K562 (cell line): ENCODE measurements at regions not wholly inside any gene's neighbourhood (a gene's known extent, or its start where the extent isn't known, plus 50 kb on each side); places are given as distances from the start of the nearest gene placed in this dataset.

ENCODE experiments used
- EGR1 ChIP-seq: fragments of 450-650 bp; conservative IDR thresholded peaks from 2 replicates; pipeline ENCODE4 v1.6.1; 2017; ENCODE audit warnings: mild to moderate bottlenecking
- GTF2E2 ChIP-seq: fragments of 200-800 bp; sonication (Bioruptor generic); IDR thresholded peaks from 2 replicates; pipeline ENCODE4 v1.6.1; 2016; ENCODE audit warnings: missing genetic modification characterization, missing compliant biosample characterization
- HDAC8 ChIP-seq: fragments of 450-650 bp; IDR thresholded peaks from 2 replicates; pipeline ENCODE4 v1.6.1; 2016; ENCODE audit warnings: mild to moderate bottlenecking, missing genetic modification characterization, moderate library complexity, missing compliant biosample characterization
- IRF1 ChIP-seq: sonication (generic); formaldehyde crosslinking; IDR thresholded peaks from 2 replicates; pipeline ENCODE4 v1.8.0; 2022; ENCODE audit warnings: missing genetic modification reagents, mild to moderate bottlenecking, borderline replicate concordance
- RAD21 ChIP-seq, 2 experiments: fragments of 250-450 bp in 1 of 2; fragments of 450-650 bp in 1 of 2; sonication (Bioruptor Pico) in 1 of 2; formaldehyde crosslinking in 1 of 2; IDR thresholded peaks in 1 of 2; conservative IDR thresholded peaks in 1 of 2; 2 replicates each; pipeline versions ENCODE4 v1.4.0 to v1.8.0; 2020 to 2022; ENCODE audit warnings: mild to moderate bottlenecking in 2 of 2, moderate library complexity in 1 of 2
- TCFL5 ChIP-seq: fragments of 250-450 bp; sonication (Bioruptor Pico); conservative IDR thresholded peaks from 2 replicates; pipeline ENCODE4 v1.6.1; 2021; ENCODE audit warnings: mild to moderate bottlenecking, moderate library complexity, matching md5 sums
- ZNF175 ChIP-seq: fragments of 200-800 bp; sonication (Bioruptor generic); IDR thresholded peaks from 2 replicates; pipeline ENCODE4 v1.6.1; 2016; ENCODE audit warnings: low read depth, mild to moderate bottlenecking, missing genetic modification characterization, missing compliant biosample characterization
- TF ChIP-seq, protein P1 (sequence below), 3 experiments: fragments of 200-800 bp in 1 of 3; fragments of 250-450 bp in 1 of 3; fragments of 450-650 bp in 1 of 3; sonication (Bioruptor Pico) in 1 of 3; sonication (Bioruptor generic) in 1 of 3; formaldehyde crosslinking in 1 of 3; IDR thresholded peaks; 2 replicates each; pipeline versions ENCODE4 v1.6.1 to v1.8.0; 2016 to 2022; ENCODE audit warnings: mild to moderate bottlenecking in 2 of 3, missing genetic modification characterization in 2 of 3, missing compliant biosample characterization in 1 of 3, moderate library complexity in 1 of 3
- TF ChIP-seq, protein P2 (sequence below), 3 experiments: IDR thresholded peaks in 2 of 3; conservative IDR thresholded peaks in 1 of 3; 2 replicates each; pipeline ENCODE4 v1.5.1; 2011 to 2012; ENCODE audit warnings: low read length in 3 of 3, mild to moderate bottlenecking in 3 of 3, control low read depth in 2 of 3, improper control_type of control experiment in 1 of 3, inconsistent platforms in 1 of 3, low read depth in 1 of 3, mixed read lengths in 1 of 3, moderate library complexity in 1 of 3; ENCODE audit not compliant: insufficient read depth in 2 of 3

DNA sequence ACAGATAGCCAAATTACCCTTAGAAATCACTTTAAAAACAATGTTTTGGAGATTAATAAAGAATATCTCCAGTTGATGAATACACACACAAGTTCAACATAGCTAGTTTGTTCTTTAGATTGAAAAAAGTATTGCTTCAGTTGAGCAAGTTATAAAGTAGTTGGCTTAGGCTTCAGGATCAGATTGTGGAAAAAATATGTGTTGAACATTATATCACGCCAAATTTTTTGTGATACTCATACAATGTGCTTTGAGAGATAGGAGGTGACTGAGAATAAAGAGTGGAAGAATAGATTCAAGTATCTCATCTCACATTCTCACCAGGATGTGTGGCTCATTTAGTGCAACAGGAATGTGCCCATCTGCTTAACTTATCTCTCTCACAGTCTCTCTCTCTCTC is 553.3 kb downstream of the HTR7 start:
- TF ChIP-seq ZNF175 (CRISPR knock-in tag) (no peak), TCFL5 (CRISPR knock-in tag) (no peak), HDAC8 (tag) (no peak), IRF1 (no peak), EGR1 (no peak), GTF2E2 (tag) (no peak), RAD21 (CRISPR knock-in tag; conservative IDR thresholded peaks at IDR 0.05 in 1 of 2, IDR thresholded peaks at IDR 0.05 in 1 of 2) (no peak)
- TF ChIP-seq, protein P1, sequence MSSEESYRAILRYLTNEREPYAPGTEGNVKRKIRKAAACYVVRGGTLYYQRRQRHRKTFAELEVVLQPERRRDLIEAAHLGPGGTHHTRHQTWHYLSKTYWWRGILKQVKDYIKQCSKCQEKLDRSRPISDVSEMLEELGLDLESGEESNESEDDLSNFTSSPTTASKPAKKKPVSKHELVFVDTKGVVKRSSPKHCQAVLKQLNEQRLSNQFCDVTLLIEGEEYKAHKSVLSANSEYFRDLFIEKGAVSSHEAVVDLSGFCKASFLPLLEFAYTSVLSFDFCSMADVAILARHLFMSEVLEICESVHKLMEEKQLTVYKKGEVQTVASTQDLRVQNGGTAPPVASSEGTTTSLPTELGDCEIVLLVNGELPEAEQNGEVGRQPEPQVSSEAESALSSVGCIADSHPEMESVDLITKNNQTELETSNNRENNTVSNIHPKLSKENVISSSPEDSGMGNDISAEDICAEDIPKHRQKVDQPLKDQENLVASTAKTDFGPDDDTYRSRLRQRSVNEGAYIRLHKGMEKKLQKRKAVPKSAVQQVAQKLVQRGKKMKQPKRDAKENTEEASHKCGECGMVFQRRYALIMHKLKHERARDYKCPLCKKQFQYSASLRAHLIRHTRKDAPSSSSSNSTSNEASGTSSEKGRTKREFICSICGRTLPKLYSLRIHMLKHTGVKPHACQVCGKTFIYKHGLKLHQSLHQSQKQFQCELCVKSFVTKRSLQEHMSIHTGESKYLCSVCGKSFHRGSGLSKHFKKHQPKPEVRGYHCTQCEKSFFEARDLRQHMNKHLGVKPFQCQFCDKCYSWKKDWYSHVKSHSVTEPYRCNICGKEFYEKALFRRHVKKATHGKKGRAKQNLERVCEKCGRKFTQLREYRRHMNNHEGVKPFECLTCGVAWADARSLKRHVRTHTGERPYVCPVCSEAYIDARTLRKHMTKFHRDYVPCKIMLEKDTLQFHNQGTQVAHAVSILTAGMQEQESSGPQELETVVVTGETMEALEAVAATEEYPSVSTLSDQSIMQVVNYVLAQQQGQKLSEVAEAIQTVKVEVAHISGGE (CRISPR knock-in tag; IDR thresholded peaks at IDR 0.05) = no peak
- TF ChIP-seq, protein P2, sequence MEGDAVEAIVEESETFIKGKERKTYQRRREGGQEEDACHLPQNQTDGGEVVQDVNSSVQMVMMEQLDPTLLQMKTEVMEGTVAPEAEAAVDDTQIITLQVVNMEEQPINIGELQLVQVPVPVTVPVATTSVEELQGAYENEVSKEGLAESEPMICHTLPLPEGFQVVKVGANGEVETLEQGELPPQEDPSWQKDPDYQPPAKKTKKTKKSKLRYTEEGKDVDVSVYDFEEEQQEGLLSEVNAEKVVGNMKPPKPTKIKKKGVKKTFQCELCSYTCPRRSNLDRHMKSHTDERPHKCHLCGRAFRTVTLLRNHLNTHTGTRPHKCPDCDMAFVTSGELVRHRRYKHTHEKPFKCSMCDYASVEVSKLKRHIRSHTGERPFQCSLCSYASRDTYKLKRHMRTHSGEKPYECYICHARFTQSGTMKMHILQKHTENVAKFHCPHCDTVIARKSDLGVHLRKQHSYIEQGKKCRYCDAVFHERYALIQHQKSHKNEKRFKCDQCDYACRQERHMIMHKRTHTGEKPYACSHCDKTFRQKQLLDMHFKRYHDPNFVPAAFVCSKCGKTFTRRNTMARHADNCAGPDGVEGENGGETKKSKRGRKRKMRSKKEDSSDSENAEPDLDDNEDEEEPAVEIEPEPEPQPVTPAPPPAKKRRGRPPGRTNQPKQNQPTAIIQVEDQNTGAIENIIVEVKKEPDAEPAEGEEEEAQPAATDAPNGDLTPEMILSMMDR (IDR thresholded peaks at IDR 0.05 in 2 of 3, conservative IDR thresholded peaks at IDR 0.05 in 1 of 3; ENCODE audit: insufficient read depth in 2 of 3, low read depth in 1 of 3, low read length in 3 of 3) = no peak
